GM12864 (cell line): ENCODE measurements at regions not wholly inside any gene's neighbourhood (a gene's known extent, or its start where the extent isn't known, plus 50 kb on each side); places are given as distances from the start of the nearest gene placed in this dataset.
"Not testable (repeated sequence)": the region's sequence is repeated elsewhere in the genome, so short reads cannot be mapped to it uniquely, and the experiment has no call there.

Experiments used
- DNase-seq: peaks from one replicate; pipeline ENCODE4 v3.0.0-alpha.2; 2011; ENCODE audit warnings: low read depth
- H3K4me3 ChIP-seq: 2 replicates; pipeline ENCODE4 v1.5.1; 2011; ENCODE audit warnings: mild to moderate bottlenecking, low read depth, low read length, control low read depth
- TF ChIP-seq, protein P1 (sequence below): IDR thresholded peaks from 2 replicates; pipeline ENCODE4 v1.5.1; 2011; ENCODE audit warnings: low read depth, mild to moderate bottlenecking, moderate library complexity, low read length, control low read depth, inconsistent platforms; ENCODE audit errors: missing control alignments

DNA sequence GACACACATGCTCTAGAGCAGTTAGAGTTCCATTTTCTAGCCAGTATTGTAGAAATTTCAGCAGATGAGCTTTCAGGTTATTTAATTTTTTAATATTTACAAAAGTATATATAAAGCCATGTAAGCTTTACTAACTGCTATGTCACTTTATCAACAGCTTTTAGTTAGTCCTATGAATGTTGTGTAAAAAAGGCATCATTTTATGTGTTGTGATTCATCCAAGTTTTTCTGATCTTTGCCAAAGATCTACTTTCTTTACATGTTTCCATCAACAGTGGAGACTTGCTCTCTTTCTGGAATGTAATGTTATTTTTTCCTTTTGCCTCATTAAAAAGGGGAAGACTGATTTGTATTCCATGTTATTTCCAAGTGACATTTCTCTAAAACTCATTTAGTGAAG, 125.2 kb upstream of the TFPI start:
- no peak for DNase-seq
- TF ChIP-seq, protein P1, sequence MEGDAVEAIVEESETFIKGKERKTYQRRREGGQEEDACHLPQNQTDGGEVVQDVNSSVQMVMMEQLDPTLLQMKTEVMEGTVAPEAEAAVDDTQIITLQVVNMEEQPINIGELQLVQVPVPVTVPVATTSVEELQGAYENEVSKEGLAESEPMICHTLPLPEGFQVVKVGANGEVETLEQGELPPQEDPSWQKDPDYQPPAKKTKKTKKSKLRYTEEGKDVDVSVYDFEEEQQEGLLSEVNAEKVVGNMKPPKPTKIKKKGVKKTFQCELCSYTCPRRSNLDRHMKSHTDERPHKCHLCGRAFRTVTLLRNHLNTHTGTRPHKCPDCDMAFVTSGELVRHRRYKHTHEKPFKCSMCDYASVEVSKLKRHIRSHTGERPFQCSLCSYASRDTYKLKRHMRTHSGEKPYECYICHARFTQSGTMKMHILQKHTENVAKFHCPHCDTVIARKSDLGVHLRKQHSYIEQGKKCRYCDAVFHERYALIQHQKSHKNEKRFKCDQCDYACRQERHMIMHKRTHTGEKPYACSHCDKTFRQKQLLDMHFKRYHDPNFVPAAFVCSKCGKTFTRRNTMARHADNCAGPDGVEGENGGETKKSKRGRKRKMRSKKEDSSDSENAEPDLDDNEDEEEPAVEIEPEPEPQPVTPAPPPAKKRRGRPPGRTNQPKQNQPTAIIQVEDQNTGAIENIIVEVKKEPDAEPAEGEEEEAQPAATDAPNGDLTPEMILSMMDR = no peak
- H3K4me3 ChIP-seq = no peak overlapping the region

DNA sequence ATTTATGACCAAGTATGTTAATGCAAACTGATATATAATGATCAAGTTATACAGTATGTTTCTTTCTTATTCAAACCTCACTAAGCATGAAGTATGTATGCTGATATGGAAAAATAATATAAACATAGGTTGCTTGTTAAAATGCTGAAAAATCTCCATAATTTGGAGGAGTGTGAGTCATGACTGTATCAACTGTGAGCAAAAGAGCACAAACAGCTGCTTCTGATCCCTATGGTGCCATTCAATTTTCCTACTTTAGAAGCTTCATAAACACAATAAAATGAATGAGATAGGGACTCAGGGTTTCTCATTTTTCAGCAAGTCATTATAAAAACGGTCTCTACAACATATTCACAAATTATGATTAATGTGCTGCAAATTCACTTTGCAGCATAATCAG, 129.9 kb upstream of the TFPI start:
- TF ChIP-seq, protein P1 = no peak
- no peak for DNase-seq
- H3K4me3 ChIP-seq = no peak overlapping the region

DNA sequence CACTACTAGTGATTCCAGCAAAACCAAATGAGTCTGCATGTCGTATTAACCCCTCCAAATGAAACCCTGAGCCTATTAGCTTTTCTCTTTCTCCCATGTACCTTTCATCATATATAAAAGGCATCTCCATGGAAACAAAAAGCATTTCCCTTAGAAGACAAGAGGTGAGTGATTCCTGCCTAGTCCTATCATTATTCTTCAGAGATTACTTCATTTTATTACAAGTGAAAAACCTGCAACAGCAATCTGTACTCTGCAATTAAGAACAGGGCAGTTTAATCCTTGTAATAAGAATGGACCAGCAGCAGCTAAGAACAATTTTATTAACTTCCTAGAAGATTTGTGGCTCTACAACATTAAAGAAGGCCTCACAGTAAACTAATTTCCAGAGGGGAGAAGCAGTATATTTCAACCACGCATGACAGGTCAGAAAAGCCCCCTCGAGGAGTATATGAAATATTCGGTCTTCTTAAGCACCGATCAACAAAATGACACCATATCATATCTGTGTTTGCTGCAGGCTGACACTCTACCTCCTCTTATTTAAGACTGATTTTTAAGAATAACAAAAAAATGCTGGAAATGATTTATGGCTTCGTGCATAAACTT, 132.3 kb upstream of the TFPI start:
- H3K4me3 ChIP-seq = no peak overlapping the region
- DNase-seq = no peak
- TF ChIP-seq, protein P1 = no peak

DNA sequence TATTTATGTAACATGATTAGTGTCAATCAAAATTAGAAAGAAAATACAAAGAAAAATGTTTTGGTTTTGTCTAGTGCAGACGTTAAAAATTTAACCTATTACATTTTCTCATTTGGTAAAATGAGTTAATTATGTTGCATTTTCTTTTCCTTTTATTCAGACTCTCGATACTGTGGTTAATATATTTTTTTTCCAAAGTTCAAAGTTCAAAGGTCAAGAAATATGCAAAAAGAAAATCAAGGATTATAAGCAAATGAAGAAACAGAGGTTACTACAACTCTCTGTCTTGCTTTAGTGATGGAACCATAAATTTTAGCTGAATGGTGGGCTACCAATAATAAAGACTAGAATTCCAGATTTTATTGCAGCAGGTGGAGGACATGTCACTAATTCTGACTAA, 133.3 kb upstream of the TFPI start:
- no peak overlapping the region for H3K4me3 ChIP-seq
- TF ChIP-seq, protein P1 = no peak
- DNase-seq = no peak

DNA sequence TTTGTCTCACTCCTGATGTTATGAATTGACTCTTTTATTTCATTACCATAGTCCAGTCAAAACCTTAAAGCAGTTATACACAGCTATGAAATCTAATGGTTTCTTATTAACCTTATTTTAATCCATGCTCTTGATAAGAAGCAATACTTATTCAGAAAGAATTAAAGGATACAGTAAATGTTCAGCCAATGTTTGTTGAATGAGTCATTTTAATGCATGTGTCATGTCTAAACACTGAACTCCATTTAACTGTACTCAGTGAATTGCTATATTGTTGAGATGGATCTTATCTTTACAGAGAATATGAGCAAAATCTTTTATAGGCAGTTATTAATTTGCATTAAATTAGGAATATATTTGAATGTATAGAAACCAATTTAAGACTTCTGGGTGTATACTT, 135.1 kb upstream of the TFPI start:
- no peak for DNase-seq
- TF ChIP-seq, protein P1 = no peak

DNA sequence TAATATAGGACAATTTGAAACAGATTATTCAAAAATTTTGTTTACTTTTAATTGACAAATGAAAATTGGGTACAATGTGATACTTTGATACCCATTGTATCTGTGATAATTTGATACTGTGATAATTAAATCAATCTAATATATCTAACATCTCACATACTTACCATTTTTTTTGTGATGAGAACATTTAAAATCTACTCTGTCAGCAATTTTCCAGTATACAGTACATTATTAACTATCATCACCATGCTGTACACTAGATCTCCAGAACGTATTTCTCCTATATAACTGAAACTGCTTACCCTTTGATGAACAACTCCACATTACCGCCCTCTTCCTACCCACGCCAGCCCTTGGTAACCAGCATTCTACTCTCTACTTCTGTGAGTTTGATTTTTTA, 139.7 kb upstream of the TFPI start:
- DNase-seq = no peak
- H3K4me3 ChIP-seq = no peak overlapping the region
- TF ChIP-seq, protein P1 = no peak

More for the DNA sequence above, 135.1 kb upstream of the TFPI start:
- no peak overlapping the region for H3K4me3 ChIP-seq

DNA sequence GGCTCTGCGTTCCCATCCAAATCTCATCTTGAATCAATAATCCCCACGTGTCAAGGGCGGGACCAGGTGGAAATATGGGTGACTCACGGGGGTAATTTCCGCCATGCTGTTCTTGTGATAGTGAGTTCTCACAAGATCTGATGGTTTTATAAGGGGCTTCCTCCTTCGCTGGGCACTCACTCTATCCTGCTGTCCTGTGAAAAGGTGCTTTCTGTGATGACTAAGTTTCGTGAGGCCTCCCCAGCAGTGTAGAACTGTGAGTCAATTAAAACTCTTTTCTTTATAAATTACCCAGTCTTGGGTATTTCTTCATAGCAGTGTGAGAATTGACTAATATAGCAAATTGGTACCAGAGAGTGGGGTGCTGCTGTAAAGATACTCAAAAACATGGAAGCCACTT, 142.4 kb upstream of the TFPI start:
- not testable (repeated sequence) for H3K4me3 ChIP-seq, DNase-seq
